ENCODE measurements at regions not wholly inside any gene's neighbourhood (a gene's known extent, or its start where the extent isn't known, plus 50 kb on each side); places are given as distances from the start of the nearest gene placed in this dataset.

GRCh38 chr4:166386491-166387360 lies 513.7 kb downstream of the TLL1 start:
- no peak for TF ChIP-seq CTCF (conservative IDR thresholded peaks at IDR 0.05; ENCODE audit: low read depth, low read length)
- DNase-seq (ENCODE audit: low read depth) = no peak
- H3K4me3 ChIP-seq (ENCODE audit: low read depth, low read length) = no peak overlapping the region

- no peak overlapping the region for H3K4me3 ChIP-seq (ENCODE audit: low read depth, low read length)
- no peak for TF ChIP-seq CTCF (conservative IDR thresholded peaks at IDR 0.05; ENCODE audit: low read depth, low read length)
- no peak for DNase-seq (ENCODE audit: low read depth)
These were observed 518.5 kb downstream of the TLL1 start for GRCh38 chr4:166391501-166391900.

GRCh38 chr4:166399021-166399420 lies 526.0 kb downstream of the TLL1 start:
- no peak for DNase-seq (ENCODE audit: low read depth)
- TF ChIP-seq CTCF (conservative IDR thresholded peaks at IDR 0.05; ENCODE audit: low read depth, low read length) = no peak
- H3K4me3 ChIP-seq (ENCODE audit: low read depth, low read length) = no peak overlapping the region

DNA sequence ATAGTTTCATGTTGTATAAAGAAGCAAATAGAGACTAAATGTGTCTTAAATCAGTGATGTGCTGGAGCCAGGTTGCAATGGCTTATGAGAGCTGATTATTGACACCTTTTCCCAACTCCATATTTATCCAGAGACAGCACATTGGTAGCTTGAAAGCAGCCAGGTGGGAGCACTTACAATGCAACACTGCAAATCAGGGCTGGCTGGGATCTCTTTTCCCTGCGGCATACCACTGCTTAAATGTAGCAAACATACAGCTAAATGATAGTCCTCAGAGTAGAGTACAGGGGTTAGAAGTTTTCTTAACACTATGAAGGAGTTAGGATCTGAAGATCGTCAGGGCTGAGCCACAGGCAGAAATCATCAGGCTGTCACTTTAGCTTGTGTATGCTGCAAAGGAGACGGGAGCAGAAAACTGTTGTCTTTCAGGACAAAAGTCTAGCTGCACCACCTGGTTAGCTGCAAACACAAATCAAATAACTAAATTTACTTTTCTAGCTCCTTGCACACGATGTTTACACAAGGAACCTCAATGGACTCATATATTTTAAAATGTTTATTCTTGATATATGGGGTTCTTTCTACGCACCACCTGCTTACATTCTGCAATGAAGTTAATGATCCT lies 527.3 kb downstream of the TLL1 start:
- no peak overlapping the region for H3K4me3 ChIP-seq (ENCODE audit: low read depth, low read length)
- TF ChIP-seq CTCF (conservative IDR thresholded peaks at IDR 0.05; ENCODE audit: low read depth, low read length) = no peak
- DNase-seq (ENCODE audit: low read depth) = no peak

DNA sequence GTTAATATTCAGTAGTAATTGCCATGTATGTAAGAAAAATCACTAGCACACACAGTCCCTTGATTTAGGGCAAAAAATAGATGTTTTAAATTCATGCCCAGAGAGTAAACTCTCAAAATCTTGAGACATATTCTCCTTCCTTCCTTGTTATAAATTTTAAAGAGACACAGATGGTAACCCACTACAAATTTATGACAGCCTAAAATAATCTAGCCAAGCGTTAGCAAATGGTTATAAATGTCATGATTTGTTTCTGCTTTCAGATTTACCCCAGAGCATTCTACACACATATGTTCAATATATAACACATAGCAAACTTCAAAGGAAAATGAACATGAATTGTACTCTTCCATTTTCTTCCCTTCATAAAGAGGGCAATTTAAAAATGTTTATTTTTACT lies 540.3 kb downstream of the TLL1 start:
- no peak for TF ChIP-seq CTCF (conservative IDR thresholded peaks at IDR 0.05; ENCODE audit: low read depth, low read length)
- H3K4me3 ChIP-seq (ENCODE audit: low read depth, low read length) = no peak overlapping the region
- no peak for DNase-seq (ENCODE audit: low read depth)

DNA sequence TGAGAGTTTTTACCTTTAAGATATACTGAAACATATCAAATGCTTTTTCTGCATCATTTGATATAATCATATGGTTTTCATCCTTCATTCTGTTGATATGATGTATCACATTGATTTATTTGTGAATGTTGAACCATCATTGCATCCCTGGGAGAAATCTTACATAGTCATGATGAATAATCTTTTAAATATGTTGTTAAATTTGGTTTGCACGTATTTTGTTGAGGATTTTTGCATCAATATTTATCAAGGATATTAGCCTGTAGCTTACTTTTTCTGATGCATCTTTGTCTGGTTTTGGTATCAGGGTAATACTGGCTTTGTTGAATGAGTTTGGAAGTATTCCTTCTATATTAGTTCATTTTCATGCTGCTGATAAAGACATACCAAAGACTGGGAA lies 541.4 kb downstream of the TLL1 start:
- no peak overlapping the region for H3K4me3 ChIP-seq (ENCODE audit: low read depth, low read length)
- DNase-seq (ENCODE audit: low read depth) = no peak
- TF ChIP-seq CTCF (conservative IDR thresholded peaks at IDR 0.05; ENCODE audit: low read depth, low read length) = no peak

Measured in epithelial cell of proximal tubule (primary cell).